ENCODE measurements at regions not wholly inside any gene's neighbourhood (a gene's known extent, or its start where the extent isn't known, plus 50 kb on each side); places are given as distances from the start of the nearest gene placed in this dataset.

DNA sequence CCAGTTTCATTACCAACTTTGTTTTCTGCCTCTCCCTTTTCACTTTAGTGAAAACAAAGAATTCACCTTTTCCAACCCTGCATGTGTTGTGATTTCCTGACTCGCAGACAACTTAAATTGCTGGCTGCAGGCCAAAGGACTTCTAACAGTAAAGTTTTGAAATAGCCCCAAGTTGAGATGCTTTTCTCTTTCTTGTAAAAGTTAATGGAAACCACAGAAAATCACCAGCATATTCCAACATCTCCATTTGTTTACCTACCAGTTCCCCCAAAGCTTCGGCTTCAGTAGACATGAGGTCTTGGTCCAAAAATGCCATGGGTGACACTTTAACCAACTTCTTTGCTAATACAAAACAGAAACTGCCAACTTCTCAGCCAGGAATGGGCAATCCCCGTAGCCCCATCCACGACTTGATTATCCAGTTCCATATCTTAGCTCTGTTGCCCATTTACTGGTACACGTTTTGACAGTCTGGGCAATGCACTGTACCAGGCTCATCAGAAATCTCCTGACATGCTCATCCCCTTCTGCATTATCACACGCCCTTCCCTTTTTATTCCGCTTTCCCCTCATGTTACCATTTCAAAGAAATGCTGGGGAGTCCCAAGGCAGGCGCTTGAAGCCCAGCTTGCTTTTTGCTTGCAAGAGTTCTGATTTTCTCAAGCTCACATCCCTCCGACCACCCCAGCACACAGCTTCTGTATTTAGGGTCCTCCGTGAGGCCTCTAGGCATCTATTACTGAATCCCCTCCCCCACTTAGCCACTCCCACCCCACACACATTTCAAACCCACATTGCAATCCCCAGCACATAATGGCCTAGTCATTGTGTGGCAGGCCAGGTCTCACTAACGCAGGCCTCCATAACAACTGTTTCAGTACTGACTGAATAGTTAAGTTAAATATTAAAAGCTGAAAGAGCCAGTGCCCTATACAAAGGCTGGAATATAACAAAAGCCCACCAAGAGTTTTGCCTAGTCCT lies 137.9 kb upstream of the S100G start:
- no peak for DNase-seq

GRCh38 chrX:16516232-16516876 lies 133.6 kb upstream of the S100G start:
- DNase-seq, result no peak

DNA sequence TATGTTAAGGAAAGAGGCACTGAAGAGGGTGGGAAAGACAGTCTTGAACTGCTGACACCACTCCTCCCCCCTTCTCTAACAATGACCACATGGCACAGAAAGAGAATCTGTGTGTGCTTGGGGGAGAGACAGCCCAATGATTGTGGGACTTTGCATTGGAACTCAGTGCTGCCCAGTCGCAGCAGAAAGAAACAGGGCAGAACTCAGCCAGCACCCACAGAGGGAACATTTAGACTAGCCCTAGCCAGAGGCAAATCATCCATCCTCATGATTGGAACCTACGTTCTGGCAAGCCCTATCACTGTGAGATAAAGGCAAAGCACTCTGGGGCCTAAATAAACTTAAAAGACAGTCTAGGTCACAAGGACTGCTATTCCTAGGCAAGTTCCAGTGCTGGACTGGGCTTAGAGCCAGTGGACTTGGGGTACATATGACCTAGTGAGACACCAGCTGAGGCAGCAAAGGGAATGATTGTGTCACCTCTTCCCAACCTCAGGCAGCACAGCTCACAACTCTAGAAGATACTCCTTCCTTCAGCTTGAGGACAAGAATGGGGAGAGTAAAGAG lies 132.8 kb upstream of the S100G start:
- no peak for DNase-seq

GRCh38 chrX:16518131-16518530 lies 131.8 kb upstream of the S100G start:
- no peak for DNase-seq

DNA sequence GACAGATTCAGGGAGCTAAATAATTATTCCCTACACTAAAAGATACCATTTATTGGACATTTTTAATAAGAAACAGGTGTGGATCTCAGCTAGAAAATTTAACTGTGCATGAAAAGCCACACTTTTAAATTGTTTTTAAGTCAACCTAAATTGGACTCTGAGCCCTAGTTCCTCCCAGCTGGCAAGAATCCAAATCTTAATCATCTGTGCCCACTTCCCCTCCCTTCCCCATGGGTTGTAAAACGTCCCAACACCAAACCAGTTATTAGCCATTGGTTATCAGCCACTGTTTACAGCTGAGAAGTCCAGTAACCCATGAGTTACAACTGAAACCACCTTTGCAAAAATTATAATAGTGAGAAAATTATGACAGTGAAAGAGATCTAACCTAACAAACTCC lies 125.6 kb upstream of the S100G start:
- no peak for DNase-seq

- no peak for DNase-seq
These were observed 124.0 kb upstream of the S100G start for GRCh38 chrX:16526003-16526402.

- peak; percentile 34 to 46 for DNase-seq
These were observed 121.3 kb upstream of the S100G start for GRCh38 chrX:16528620-16529019.
